ENCODE measurements at regions not wholly inside any gene's neighbourhood (a gene's known extent, or its start where the extent isn't known, plus 50 kb on each side); places are given as distances from the start of the nearest gene placed in this dataset.

DNA sequence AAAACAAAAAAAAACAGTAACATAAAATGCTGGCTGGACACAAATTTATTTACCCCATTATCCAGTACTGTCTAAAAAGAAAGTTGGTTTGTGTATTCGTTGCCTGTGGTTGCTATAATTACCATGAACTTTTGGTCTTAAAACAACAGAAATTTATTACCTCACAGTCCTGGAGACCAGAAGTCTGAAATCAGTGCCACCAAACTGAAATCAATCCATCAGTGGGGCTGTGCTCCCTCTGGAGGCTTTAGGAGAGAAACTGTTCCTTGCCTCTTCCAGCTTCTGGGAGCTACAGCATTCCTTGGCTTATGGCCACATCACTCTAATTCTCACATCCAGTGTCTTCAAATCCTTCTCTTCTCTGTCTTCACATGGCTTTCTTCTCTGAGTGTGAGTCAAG is 79.4 kb downstream of the SNX5 start:
- no peak for TF ChIP-seq ZNF384 (IDR thresholded peaks at IDR 0.05)
- TF ChIP-seq SP1 (IDR thresholded peaks at IDR 0.05): no peak
- no peak for TF ChIP-seq TARDBP (IDR thresholded peaks at IDR 0.05)
- no peak for TF ChIP-seq NFRKB (IDR thresholded peaks at IDR 0.05)
- TF ChIP-seq L3MBTL2 (conservative IDR thresholded peaks at IDR 0.05): no peak
- no peak for TF ChIP-seq FOXM1 (IDR thresholded peaks at IDR 0.05; ENCODE audit: borderline replicate concordance)
- no peak for TF ChIP-seq SUZ12 (IDR thresholded peaks at IDR 0.05)
- no peak for TF ChIP-seq FOXK2 (IDR thresholded peaks at IDR 0.05)
- TF ChIP-seq, protein P1, sequence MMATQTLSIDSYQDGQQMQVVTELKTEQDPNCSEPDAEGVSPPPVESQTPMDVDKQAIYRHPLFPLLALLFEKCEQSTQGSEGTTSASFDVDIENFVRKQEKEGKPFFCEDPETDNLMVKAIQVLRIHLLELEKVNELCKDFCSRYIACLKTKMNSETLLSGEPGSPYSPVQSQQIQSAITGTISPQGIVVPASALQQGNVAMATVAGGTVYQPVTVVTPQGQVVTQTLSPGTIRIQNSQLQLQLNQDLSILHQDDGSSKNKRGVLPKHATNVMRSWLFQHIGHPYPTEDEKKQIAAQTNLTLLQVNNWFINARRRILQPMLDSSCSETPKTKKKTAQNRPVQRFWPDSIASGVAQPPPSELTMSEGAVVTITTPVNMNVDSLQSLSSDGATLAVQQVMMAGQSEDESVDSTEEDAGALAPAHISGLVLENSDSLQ (IDR thresholded peaks at IDR 0.05): no peak
- no peak for TF ChIP-seq ELF4 (IDR thresholded peaks at IDR 0.05)
- TF ChIP-seq FOXA1 (IDR thresholded peaks at IDR 0.05): no peak

Measured in HEK293T (cell line).